Activated naive CD4-positive, alpha-beta T cell treated with anti-CD3 and anti-CD28 coated beads for 36 hours (primary cell): ENCODE measurements at regions not wholly inside any gene's neighbourhood (a gene's known extent, or its start where the extent isn't known, plus 50 kb on each side); places are given as distances from the start of the nearest gene placed in this dataset.
A peak's percentile ranks its signal among the peaks of the same experiment; 100 is the strongest.

Source experiments
- CTCF ChIA-PET: fragments of 350-600 bp; sonication (Branson Sonifier 250); formaldehyde crosslinking; loops from one replicate; lab custom pipeline; 2021; ENCODE audit warnings: antibody characterized with exemption; lab: Charles Lee
- DNase-seq: peaks from one replicate; pipeline ENCODE4 v3.0.0-alpha.2; 2020
- H3K27ac Mint-ChIP-seq: one replicate; pipeline ENCODE4 v1.8.0; 2021; ENCODE audit warnings: mild to moderate bottlenecking, mixed read lengths
- H3K27me3 Mint-ChIP-seq: one replicate; pipeline ENCODE4 v1.8.0; 2021; ENCODE audit warnings: low read depth, mixed read lengths
- H3K36me3 Mint-ChIP-seq: one replicate; pipeline ENCODE4 v1.8.0; 2021; ENCODE audit warnings: low read depth, mixed read lengths
- H3K4me1 Mint-ChIP-seq: one replicate; pipeline ENCODE4 v1.8.0; 2021; ENCODE audit warnings: low read depth, mixed read lengths
- H3K4me3 Mint-ChIP-seq: one replicate; pipeline ENCODE4 v1.8.0; 2021; ENCODE audit warnings: mild to moderate bottlenecking, moderate library complexity, mixed read lengths
- H3K9me3 Mint-ChIP-seq: one replicate; pipeline ENCODE4 v1.8.0; 2021; ENCODE audit warnings: mixed read lengths
- intact Hi-C: fragments of 100-400 bp; cut with micrococcal nuclease; formaldehyde crosslinking; loops from one replicate; pipeline ENCODE4 v1.15.1; 2023

DNA sequence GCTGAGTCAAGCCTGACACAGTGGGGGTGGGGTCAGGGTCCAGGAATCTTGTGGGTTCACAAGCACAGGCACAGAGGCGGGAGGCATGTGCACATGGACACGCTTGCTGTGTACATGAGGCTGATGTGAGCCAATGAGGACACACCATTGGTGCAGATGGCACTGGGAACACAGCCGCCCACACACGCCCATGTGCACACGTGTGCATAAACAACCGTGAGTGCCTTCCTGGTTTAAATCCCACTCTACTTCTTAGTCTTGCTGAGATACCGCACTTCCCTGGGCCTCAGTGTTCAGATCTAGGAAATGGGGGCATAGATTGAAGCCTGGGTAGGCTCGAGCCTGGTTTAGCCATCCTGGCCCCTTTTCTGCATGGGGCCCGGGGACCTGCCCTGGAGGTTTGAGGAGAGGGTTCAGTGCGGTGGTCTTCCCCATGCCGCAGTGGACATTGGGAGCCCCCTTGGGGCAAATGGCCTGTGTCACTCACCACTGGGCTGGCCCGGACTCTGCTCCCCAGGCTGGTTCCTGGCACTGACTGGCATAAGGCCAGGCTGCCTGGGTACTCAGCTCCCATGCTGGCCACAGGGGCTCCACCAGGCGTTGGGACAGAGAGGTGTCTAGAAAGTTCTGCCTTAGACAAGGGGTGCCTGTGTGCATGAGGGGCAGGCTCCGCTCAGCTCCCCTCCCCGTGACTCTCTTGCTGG, 60.2 kb downstream of the CEBPB start:
- DNase-seq = no peak
- Mint-ChIP-seq H3K9me3 (no peaks in the 10 kb centered on the region), H3K27ac (no peak overlapping the region), H3K36me3 (no peaks in the 10 kb centered on the region), H3K27me3 (no peaks in the 10 kb centered on the region), H3K4me3 (no peak overlapping the region), H3K4me1 (no peaks in the 10 kb centered on the region)
- CTCF ChIA-PET = interaction anchor here (1.0 kb wide), 1 partner anchor 205 kb away, joined by 3 read pairs; no protein-coding TSS in a partner anchor
- intact Hi-C loops = no loop called here

DNA sequence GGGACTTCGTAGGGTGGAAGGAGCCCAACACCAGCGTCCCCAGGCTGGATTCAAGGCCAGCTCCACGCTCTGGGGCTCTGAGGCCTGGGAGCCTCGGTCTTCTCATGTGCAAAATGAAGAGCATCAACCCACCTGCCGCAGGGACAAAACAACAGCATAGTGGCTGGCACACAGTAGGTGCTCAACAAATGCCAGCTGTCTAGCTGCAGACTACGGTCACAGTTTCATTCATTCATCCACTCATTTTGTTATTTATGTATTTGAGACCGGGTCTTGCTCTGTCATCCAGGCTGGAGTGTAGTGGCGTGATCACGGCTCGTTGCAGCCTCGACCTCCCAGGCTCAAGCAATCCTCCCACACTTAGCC, 60.7 kb downstream of the CEBPB start:
- H3K4me3 Mint-ChIP-seq = no peak overlapping the region
- no peaks in the 10 kb centered on the region for H3K9me3 Mint-ChIP-seq
- H3K36me3 Mint-ChIP-seq = no peaks in the 10 kb centered on the region
- no peak overlapping the region for H3K27ac Mint-ChIP-seq
- CTCF ChIA-PET = interaction anchor here (1.0 kb wide), 1 partner anchor 204 kb away, joined by 3 read pairs; no protein-coding TSS in a partner anchor
- intact Hi-C loops = no loop called here
- DNase-seq = no peak
- H3K4me1 Mint-ChIP-seq = no peaks in the 10 kb centered on the region
- no peaks in the 10 kb centered on the region for H3K27me3 Mint-ChIP-seq

DNA sequence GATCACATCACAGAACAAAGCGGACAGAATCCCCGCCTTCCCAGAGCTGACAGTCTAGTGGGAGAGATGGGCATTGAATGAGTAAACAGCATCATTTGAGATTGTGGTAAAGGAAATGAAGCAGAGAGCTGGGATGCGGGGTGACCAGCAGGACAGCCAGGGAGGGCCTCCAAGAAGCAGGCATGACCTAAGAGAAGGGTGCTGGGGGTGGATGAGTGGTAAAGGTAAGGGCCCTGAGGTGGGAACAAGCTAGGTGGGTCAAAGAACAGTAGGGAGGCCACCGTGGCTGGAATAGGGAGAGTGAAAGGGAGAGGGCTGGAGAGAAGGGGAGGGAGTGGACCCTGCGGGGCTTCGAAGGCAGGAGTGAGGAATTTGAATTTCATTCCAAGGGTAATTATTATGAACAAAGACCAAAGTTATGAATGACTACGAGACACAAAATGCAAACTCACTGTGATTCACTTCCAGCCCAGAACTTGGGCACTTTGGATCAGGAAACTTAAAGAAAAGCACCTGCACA, 61.4 kb downstream of the CEBPB start:
- H3K9me3 Mint-ChIP-seq = no peaks in the 10 kb centered on the region
- intact Hi-C loops = no loop called here
- H3K36me3 Mint-ChIP-seq = no peaks in the 10 kb centered on the region
- no peaks in the 10 kb centered on the region for H3K4me1 Mint-ChIP-seq
- DNase-seq = no peak
- CTCF ChIA-PET = no interaction called here
- no peak overlapping the region for H3K4me3 Mint-ChIP-seq
- no peaks in the 10 kb centered on the region for H3K27me3 Mint-ChIP-seq
- no peak overlapping the region for H3K27ac Mint-ChIP-seq

DNA sequence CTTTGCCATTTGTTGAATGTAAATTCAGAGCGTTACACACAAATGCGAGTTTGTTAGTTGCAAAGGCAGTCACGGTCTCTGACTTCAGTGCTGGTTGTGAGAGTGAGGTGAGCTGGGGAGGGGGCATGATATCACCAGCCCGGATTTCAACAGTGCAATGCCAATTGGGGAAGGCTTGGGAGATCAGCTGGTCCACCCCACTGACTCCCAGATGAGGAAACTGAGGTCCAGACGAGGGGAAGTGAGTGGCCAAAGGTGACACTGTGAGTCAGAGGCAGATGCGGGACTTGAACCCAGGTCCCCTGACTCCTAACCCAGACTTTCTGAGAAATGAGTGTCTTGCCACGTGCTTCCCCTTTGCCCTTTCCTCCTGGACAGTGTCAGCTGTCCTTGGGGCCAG, 62.1 kb downstream of the CEBPB start:
- Mint-ChIP-seq H3K4me1 (no peaks in the 10 kb centered on the region), H3K4me3 (no peak overlapping the region), H3K36me3 (no peaks in the 10 kb centered on the region), H3K27ac (no peak overlapping the region), H3K9me3 (no peaks in the 10 kb centered on the region), H3K27me3 (no peaks in the 10 kb centered on the region)
- intact Hi-C loops = no loop called here
- no peak for DNase-seq
- CTCF ChIA-PET = no interaction called here

DNA sequence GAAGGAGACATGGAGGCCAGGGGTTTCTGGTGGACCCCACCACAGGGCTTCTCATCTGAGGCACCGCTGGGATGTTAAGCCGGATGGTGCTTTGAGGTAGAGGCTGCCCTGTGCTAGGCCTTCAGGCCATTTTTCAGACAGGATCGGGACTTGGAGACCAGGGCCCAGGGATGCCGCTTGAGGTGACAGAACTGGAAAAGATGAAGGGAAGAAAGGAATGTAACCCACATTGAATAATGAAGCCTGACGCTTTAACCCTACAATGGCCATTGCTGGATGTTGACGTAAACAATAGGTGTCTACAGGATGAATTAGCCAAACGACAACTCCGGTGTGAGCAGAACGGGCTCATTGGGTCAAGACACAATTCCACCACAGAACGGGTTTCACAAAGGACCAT, 62.5 kb downstream of the CEBPB start:
- no peaks in the 10 kb centered on the region for H3K9me3 Mint-ChIP-seq
- no peak overlapping the region for H3K27ac Mint-ChIP-seq
- intact Hi-C loops = no loop called here
- no peak overlapping the region for H3K4me3 Mint-ChIP-seq
- H3K27me3 Mint-ChIP-seq = no peaks in the 10 kb centered on the region
- no peak for DNase-seq
- H3K36me3 Mint-ChIP-seq = no peaks in the 10 kb centered on the region
- no peaks in the 10 kb centered on the region for H3K4me1 Mint-ChIP-seq
- CTCF ChIA-PET = no interaction called here

DNA sequence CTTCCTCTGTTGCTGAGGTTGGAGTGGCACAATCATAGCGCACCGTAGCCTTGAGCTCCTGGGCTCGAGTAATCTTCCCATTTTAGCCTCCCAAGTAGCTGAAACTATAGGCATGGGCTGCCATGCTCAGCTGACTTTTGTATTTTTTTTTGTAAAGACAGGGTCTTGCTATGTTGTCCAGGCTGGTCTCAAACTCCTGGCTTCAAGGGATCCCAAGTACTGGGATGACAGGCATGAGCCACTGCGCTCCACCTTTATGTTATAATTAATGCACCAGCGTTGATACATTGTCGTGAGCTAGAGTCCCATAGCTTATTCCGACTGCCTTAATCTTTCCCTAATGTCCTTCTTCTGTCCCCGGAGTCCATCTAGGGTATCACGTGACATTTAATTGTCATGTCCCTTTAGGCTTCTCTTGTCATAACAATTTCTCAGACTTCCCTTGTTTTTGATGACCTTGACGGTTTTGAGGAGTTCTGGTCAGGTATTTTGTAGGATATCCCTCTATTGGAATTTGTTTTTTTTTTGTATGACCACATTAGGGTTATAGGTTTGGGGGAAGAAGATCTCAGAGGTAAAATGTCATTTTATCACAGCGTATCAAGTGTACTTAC, 63.9 kb downstream of the CEBPB start:
- CTCF ChIA-PET = no interaction called here
- H3K9me3 Mint-ChIP-seq = no peaks in the 10 kb centered on the region
- no peaks in the 10 kb centered on the region for H3K27me3 Mint-ChIP-seq

DNA sequence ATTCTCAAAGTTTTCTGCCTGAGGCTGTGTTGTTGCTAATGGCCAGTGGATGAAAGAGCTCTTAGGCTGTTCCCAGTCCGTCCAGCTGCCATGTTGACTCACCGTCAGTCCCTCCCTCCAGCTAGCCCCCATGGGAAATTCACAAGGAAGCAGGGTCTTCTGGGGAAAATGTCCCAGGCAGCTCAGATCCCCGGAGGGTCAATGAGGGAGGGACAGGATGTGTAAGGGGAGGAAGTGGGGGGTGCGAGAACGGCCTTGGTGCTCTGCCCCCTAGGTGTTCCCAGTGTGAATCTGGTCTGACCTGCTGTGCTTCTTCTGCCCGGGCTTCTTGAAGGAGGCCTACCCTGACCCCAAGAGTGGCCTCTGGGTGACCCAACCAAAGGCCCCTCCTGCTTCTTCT, 65.9 kb downstream of the CEBPB start:
- H3K27ac Mint-ChIP-seq = no peak overlapping the region
- H3K4me1 Mint-ChIP-seq = peaks cover 2% of the 10 kb centered on the region
- H3K36me3 Mint-ChIP-seq = no peaks in the 10 kb centered on the region
- H3K27me3 Mint-ChIP-seq = no peaks in the 10 kb centered on the region
- no peaks in the 10 kb centered on the region for H3K9me3 Mint-ChIP-seq
- no peak for DNase-seq
- intact Hi-C loops = no loop called here
- H3K4me3 Mint-ChIP-seq = no peak overlapping the region
- CTCF ChIA-PET = no interaction called here

More for the DNA sequence above, 63.9 kb downstream of the CEBPB start:
- Mint-ChIP-seq H3K27ac (no peak overlapping the region), H3K36me3 (no peaks in the 10 kb centered on the region), H3K4me3 (no peak overlapping the region), H3K4me1 (peaks cover 2% of the 10 kb centered on the region)
- intact Hi-C loops = no loop called here
- no peak for DNase-seq

DNA sequence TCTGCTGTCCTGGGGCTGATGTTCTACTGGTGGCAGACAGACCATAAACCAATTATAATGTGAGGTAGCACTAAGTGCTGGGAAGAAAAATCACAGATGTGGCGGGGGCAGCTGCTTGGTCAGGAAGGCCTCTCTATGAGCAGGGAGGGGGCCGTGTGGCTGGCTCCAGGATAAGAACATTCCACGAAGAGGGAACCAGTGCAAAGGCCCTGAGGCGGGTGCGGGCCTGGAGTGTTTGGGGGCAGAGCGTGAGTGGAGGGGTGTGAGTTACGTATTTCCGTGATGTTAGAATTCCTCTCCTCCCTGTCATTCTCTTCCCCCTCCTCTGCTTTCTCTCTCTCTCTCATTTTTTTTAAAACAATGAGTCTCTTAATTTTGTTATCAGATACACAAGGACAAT, 67.2 kb downstream of the CEBPB start:
- no peaks in the 10 kb centered on the region for H3K27me3 Mint-ChIP-seq
- no peaks in the 10 kb centered on the region for H3K9me3 Mint-ChIP-seq
- H3K4me1 Mint-ChIP-seq = peaks cover 2% of the 10 kb centered on the region
- intact Hi-C loops = no loop called here
- no peaks in the 10 kb centered on the region for H3K36me3 Mint-ChIP-seq
- DNase-seq = no peak
- no peak overlapping the region for H3K27ac Mint-ChIP-seq
- H3K4me3 Mint-ChIP-seq = no peak overlapping the region
- CTCF ChIA-PET = no interaction called here

DNA sequence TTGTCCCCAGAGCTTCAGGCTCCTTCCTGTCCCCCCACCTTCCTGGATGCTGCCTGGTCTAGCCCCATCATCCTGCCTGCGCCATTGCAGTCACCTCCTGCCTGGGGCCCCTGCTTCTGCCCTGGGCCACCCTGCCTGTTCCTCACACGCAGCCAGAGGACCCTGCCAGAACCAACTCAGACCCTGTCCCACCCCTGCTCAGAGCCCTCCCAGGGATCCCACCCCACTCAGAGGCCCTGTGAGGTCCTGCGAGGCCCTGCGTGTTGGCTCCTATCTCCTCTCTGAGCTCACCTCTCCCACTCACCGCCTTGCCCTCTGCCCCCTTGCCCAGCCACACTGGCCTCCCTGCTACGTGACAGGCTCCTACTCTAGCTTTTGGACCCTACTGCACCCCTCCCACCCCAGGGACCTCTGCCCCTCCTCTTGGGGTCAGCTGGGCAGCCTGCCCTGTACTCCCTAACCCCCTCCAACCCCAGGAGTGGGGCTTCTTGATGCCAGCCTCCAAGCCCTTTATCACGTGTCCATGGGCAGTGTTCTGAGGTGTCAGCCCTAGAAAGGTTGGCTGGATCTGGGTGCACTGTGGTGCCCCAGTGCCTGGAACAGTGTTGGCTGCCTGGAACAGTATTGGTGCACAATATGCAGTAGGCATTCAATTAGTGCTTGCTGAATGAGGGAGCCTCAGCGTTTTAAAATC, 68.3 kb downstream of the CEBPB start:
- intact Hi-C loops = no loop called here
- H3K27ac Mint-ChIP-seq = no peak overlapping the region
- no peaks in the 10 kb centered on the region for H3K9me3 Mint-ChIP-seq
- H3K27me3 Mint-ChIP-seq = no peaks in the 10 kb centered on the region
- no peak for DNase-seq
- no peaks in the 10 kb centered on the region for H3K36me3 Mint-ChIP-seq
- H3K4me3 Mint-ChIP-seq = no peak overlapping the region
- peaks cover 2% of the 10 kb centered on the region for H3K4me1 Mint-ChIP-seq
- CTCF ChIA-PET = interaction anchor here (0.6 kb wide), 1 partner anchor 321 kb away, joined by 5 read pairs; no protein-coding TSS in a partner anchor

DNA sequence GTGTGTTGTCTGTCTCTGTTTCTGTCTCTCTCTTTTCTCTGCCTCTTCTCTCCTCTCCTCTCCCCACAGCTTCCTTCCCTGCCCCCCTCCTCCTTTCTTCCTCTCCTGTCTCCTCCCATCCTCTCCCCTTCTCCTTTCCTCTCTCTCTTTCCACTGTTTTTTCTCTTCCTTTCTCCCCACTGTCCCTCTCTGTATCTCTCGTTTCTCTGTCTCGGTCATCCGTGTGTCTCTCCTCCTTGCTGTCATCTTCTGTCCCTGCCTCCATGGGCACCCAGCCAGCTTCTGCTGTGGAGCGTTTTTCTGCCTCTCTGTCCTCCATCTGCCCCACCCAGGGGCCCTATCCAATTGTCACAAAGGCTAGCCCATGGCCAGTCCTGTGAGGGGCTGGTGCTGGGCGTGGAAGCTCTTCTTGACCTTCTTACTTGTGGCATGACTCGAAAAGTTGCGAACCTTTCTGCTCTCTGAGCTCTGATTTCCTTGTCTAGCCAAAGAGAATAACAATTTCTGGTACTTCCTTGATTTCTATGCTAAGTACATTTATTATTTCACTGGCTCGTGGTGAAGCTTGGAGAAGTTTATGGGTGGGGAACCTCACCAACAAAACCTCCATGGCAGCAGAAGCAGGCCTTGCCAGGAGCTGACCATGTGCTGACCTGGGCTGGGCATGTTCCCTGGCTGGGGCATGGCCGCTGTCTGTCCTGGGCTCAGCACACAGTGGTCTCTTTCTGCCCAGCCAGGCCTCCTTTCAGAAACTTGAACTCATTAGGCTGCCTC, 69.3 kb downstream of the CEBPB start:
- no peak for DNase-seq
- Mint-ChIP-seq H3K27ac (no peak overlapping the region), H3K9me3 (no peaks in the 10 kb centered on the region), H3K4me3 (no peak overlapping the region), H3K4me1 (peaks cover 2% of the 10 kb centered on the region), H3K36me3 (no peaks in the 10 kb centered on the region), H3K27me3 (no peaks in the 10 kb centered on the region)
- CTCF ChIA-PET = interaction anchor here (1.2 kb wide), 1 partner anchor 74 kb away, joined by 3 read pairs; no protein-coding TSS in a partner anchor
- intact Hi-C loops = no loop called here

DNA sequence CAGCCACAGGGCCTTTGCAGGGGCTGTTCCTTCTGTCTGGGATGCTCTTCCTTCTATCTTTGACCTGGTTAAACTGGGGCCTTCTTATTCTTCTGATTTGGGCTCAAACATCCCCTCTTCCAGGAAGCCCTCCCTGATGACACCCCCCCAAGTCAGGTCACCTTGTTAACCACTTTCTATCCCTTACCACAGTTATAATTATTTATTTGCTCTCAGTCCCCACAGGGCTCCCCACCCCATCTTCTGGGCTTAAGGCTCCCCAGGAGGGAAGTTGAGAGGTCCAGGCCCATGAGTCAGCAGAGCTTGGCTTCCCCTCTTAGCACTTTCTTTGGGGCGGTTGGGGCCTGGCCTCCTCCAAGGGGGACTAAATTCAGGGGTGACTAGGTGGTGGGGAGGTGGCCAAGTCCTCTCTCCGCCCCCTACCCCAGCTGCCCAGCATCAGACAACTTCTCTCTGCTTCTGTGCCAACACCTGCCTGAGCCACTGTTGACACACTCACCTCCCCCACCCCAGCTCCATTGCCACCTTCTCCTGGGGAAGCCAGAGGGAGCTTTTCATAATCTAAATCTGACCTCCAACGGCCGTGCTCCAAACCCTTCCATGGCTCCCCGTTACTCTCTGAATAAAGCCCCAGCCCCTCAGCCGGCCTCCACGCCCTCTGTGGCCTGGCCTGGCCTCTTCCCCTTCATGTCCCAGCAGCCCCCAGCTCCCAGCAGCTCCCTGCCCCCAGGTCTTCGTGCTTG, 70.0 kb downstream of the CEBPB start:
- Mint-ChIP-seq H3K4me3 (no peak overlapping the region), H3K9me3 (no peaks in the 10 kb centered on the region), H3K4me1 (peaks cover 2% of the 10 kb centered on the region), H3K27me3 (no peaks in the 10 kb centered on the region), H3K36me3 (no peaks in the 10 kb centered on the region), H3K27ac (peak overlapping the region; percentile 8)
- intact Hi-C loops = no loop called here
- no peak for DNase-seq
- CTCF ChIA-PET = interaction anchor here (1.2 kb wide), 1 partner anchor 75 kb away, joined by 3 read pairs; no protein-coding TSS in a partner anchor
